ENCODE measurements at regions not wholly inside any gene's neighbourhood (a gene's known extent, or its start where the extent isn't known, plus 50 kb on each side); places are given as distances from the start of the nearest gene placed in this dataset.

DNA sequence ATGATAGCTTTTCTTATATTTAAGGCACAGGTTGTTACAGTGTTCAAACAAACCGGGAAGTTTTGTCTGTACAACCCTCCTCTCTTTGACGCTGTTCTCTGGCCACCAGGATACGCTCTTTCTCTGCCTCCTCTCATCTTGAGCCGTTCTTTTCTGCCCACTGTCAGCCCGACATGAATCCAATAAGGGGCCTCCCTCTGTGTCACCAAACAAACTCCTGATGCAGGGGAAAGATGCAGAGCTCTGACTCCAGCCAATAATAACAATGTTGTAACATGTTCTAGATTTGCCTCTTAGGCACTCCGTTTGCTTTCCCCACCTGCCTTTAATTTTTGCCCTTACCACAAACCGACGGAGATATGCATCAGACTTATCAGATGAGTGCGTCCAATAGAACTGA lies 449.3 kb downstream of the SLC4A3 start (continued):
- TF ChIP-seq, protein P1, sequence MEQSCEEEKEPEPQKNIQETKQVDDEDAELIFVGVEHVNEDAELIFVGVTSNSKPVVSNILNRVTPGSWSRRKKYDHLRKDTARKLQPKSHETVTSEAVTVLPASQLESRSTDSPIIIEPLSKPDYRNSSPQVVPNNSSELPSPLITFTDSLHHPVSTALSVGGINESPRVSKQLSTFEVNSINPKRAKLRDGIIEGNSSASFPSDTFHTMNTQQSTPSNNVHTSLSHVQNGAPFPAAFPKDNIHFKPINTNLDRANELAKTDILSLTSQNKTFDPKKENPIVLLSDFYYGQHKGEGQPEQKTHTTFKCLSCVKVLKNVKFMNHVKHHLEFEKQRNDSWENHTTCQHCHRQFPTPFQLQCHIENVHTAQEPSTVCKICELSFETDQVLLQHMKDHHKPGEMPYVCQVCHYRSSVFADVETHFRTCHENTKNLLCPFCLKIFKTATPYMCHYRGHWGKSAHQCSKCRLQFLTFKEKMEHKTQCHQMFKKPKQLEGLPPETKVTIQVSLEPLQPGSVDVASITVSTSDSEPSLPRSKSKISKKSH (CRISPR knock-in tag; IDR thresholded peaks at IDR 0.05): no peak
- no peak for TF ChIP-seq HNRNPH1 (optimal IDR thresholded peaks at IDR 0.05; ENCODE audit: low read depth, low read length)
- TF ChIP-seq CC2D1A (IDR thresholded peaks at IDR 0.05): no peak
- TF ChIP-seq, protein P2, sequence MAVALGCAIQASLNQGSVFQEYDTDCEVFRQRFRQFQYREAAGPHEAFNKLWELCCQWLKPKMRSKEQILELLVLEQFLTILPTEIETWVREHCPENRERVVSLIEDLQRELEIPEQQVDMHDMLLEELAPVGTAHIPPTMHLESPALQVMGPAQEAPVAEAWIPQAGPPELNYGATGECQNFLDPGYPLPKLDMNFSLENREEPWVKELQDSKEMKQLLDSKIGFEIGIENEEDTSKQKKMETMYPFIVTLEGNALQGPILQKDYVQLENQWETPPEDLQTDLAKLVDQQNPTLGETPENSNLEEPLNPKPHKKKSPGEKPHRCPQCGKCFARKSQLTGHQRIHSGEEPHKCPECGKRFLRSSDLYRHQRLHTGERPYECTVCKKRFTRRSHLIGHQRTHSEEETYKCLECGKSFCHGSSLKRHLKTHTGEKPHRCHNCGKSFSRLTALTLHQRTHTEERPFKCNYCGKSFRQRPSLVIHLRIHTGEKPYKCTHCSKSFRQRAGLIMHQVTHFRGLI (CRISPR knock-in tag; IDR thresholded peaks at IDR 0.05): no peak
- no peak for TF ChIP-seq TAL1 (IDR thresholded peaks at IDR 0.05)

DNA sequence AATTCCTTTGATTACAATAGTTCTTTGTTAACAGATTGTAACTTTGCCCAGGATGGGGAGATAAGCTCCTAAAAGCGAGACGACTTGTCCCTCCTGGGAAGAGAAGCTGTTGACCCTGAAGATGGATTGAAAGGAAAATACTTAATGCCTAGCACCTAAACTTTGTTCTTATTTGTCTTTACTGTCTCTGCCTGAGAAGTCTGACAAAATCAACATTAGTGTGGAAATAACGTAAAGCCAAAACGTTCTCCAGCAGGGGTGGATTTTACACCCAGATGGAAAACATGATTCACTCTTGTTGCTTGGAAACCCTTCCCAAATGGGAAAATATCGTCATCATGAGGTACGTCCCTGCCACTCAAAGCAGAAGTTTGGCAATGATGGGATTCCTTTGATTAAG lies 450.1 kb downstream of the SLC4A3 start:
- DNase-seq (ENCODE audit: extremely low read depth in 1 of 4, low spot score in 3 of 4): no peak
- Histone ChIP-seq H3K36me3 (ENCODE audit: control insufficient read depth, insufficient read depth, low read length) (no peaks in the 10 kb centered on the region), H3K4me2 (ENCODE audit: insufficient read depth, low read length) (no peak overlapping the region), H3K79me2 (ENCODE audit: control insufficient read depth, insufficient read depth, low read length) (no peaks in the 10 kb centered on the region), H3K27me3 (ENCODE audit: control insufficient read depth in 2 of 2, insufficient read depth in 2 of 2, low read length in 2 of 2) (no peaks in the 10 kb centered on the region), H3K27ac (ENCODE audit: extremely low read depth, low read depth, low read length) (no peak overlapping the region), H3K9me1 (ENCODE audit: control insufficient read depth, insufficient read depth, low read length) (no peaks in the 10 kb centered on the region), H2AFZ (ENCODE audit: low read depth, low read length) (no peak overlapping the region), H4K20me1 (replicated peaks; ENCODE audit: control insufficient read depth, insufficient read depth, low read length) (no peaks in the 10 kb centered on the region), H3K4me1 (replicated peaks in 1 of 2; ENCODE audit: control insufficient read depth in 2 of 2, insufficient read depth in 2 of 2, low read length in 2 of 2) (no peaks in the 10 kb centered on the region), H3K9ac (ENCODE audit: insufficient read depth in 1 of 2, low read depth in 2 of 2, low read length in 2 of 2) (no peak overlapping the region), H3K4me3 (no peak overlapping the region), H3K9me3 (replicated peaks; ENCODE audit: control insufficient read depth, insufficient read depth, low read depth, low read length) (no peaks in the 10 kb centered on the region)
- POLR2A ChIA-PET: no interaction called here
- BruUV-seq (replicated peaks): no TSS peak
- intact Hi-C loops (cut with micrococcal nuclease) (no loop called here), in situ Hi-C loops (cut with MboI) (no loop called here)
- no peak for FAIRE-seq
- 0% methylated on average over 6 of the region's 6 CpGs for WGBS (ENCODE audit: insufficient coverage, low coverage, missing lambda C conversion rate)
- ATAC-seq: no peak
- CTCF ChIA-PET (ENCODE audit: low intra/inter-chr PET ratio): no interaction called here
- TF ChIP-seq POLR2H (tag; IDR thresholded peaks at IDR 0.05; ENCODE audit: low read depth) (no peak), ZNF274 (IDR thresholded peaks at IDR 0.05; ENCODE audit: borderline replicate concordance, low read depth, low read length) (no peak), ZEB2 (IDR thresholded peaks at IDR 0.05) (no peak), ZFP1 (CRISPR knock-in tag; IDR thresholded peaks at IDR 0.05) (no peak), POLR2AphosphoS5 (IDR thresholded peaks at IDR 0.05; ENCODE audit: control insufficient read depth, insufficient read depth, low read depth, low read length) (no peak), GATAD2A (IDR thresholded peaks at IDR 0.05) (no peak), SMARCA5 (IDR thresholded peaks at IDR 0.05) (no peak), CCAR2 (IDR thresholded peaks at IDR 0.05; ENCODE audit: low read depth, low read length) (no peak), CCNT2 (IDR thresholded peaks at IDR 0.05; ENCODE audit: borderline replicate concordance, extremely low read depth, insufficient read length, low read depth, low read length) (no peak), KAT8 (IDR thresholded peaks at IDR 0.05; ENCODE audit: low read depth) (no peak)
- TF ChIP-seq, protein P3, sequence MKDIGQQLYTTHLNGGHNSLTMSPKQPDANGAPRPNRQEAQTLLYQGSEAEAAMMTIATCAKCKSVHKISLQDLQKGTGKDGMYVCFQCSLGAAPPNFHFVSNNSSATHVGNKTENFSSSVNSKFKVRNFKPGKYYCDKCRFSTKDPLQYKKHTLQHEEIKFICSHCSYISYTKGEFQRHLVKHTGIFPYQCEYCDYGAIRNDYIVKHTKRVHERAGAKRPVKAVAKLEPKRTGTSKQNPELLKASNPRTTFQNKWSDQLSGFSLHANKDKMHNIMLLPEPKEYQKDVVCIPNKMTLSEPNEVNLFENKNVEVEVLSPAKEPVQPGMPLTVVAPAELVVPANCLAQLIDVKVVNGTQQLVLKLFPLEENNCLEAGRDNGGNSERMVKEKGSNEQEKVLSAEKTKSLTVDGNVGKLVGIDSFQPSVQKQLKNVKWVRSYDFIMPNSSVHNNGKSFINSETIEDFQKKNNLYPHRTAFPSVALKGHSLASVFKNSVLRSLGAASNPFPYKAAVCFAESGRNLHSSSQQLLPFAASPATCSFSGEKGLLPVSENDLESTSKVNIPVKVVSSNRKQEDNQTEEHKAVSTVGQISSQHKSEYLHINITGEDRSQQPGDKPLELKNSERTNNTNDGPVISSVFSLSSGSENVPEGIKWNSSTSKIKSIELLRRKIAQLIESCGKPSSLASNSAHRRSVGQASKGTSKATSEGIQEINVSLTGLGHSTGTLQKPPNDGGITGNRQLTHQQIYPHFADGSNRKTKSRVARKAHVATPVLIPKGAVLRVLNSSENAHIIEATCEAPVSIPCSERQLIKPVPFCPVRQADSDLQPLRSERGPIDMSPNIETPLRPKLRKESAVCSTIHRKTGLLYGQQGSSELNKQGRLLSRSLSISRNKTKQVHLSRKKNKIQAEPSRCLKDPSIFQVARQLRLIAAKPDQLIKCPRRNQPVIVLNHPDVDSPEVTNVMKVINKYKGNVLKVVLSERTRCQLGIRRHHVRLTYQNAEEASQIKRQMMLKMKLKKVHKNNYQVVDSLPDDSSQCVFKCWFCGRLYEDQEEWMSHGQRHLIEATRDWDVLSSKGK (CRISPR knock-in tag; IDR thresholded peaks at IDR 0.05): no peak
- TF ChIP-seq, protein P4, sequence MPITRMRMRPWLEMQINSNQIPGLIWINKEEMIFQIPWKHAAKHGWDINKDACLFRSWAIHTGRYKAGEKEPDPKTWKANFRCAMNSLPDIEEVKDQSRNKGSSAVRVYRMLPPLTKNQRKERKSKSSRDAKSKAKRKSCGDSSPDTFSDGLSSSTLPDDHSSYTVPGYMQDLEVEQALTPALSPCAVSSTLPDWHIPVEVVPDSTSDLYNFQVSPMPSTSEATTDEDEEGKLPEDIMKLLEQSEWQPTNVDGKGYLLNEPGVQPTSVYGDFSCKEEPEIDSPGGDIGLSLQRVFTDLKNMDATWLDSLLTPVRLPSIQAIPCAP (CRISPR knock-in tag; IDR thresholded peaks at IDR 0.05; ENCODE audit: borderline replicate concordance): no peak

Data from K562 (cell line).